ENCODE measurements at regions not wholly inside any gene's neighbourhood (a gene's known extent, or its start where the extent isn't known, plus 50 kb on each side); places are given as distances from the start of the nearest gene placed in this dataset.

DNA sequence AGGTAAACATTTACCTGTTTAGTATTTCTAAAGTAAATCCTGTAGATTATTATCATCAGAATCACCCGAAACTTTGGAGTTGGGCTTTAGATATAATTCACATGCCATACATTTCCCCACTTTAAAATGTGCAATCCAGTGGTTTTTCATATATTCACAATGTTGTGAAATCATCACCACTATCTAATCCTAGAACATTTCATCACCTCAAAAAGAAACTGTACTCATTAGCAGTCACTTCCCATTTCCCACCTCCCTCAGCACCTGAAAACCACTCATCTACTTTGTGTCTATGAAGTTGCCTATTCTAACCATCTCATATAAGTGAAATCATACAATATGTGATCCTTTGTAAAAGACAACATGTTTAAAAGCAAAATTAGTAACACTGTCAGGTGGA is 182.6 kb downstream of the FZD1 start:
- no peak for DNase-seq (ENCODE audit: low spot score in 2 of 2)
- TF ChIP-seq POLR2AphosphoS5 (IDR thresholded peaks at IDR 0.05) = no peak
- no peak for TF ChIP-seq POLR2A (IDR thresholded peaks at IDR 0.05)
- TF ChIP-seq, protein P1, sequence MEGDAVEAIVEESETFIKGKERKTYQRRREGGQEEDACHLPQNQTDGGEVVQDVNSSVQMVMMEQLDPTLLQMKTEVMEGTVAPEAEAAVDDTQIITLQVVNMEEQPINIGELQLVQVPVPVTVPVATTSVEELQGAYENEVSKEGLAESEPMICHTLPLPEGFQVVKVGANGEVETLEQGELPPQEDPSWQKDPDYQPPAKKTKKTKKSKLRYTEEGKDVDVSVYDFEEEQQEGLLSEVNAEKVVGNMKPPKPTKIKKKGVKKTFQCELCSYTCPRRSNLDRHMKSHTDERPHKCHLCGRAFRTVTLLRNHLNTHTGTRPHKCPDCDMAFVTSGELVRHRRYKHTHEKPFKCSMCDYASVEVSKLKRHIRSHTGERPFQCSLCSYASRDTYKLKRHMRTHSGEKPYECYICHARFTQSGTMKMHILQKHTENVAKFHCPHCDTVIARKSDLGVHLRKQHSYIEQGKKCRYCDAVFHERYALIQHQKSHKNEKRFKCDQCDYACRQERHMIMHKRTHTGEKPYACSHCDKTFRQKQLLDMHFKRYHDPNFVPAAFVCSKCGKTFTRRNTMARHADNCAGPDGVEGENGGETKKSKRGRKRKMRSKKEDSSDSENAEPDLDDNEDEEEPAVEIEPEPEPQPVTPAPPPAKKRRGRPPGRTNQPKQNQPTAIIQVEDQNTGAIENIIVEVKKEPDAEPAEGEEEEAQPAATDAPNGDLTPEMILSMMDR (IDR thresholded peaks at IDR 0.05) = no peak
- Histone ChIP-seq H3K27ac (no peak overlapping the region), H3K27me3 (no peaks in the 10 kb centered on the region), H3K9me3 (peaks cover 10 to 15% of the 10 kb centered on the region in 2 donors), H3K36me3 (no peaks in the 10 kb centered on the region), H3K4me3 (no peak overlapping the region), H3K4me1 (no peaks in the 10 kb centered on the region)
- intact Hi-C loops (cut with DNase I; ENCODE audit: low total_unique reads) = no loop called here

DNA sequence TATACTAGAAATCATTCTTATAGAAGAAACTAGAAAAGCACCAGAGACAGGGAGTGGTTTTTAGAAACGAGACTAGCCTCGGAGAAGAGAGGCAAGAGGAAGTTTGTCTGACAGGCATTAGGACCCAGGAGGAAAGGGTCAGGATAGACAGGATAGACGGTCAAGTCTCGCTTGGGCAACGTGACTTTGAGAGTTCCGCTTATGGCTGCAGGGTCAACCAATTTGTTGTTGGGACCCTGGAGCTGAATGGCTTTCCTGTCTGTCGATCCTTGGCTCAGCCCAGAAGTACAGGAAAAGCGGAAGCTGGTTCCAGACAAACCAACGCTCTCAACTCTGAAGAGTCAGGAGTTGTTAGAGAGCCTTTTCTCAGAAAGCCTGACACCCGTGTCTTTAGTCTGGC is 191.2 kb downstream of the FZD1 start:
- DNase-seq (ENCODE audit: low spot score in 2 of 2) = no peak
- Histone ChIP-seq H3K4me3 (no peak overlapping the region), H3K27me3 (no peaks in the 10 kb centered on the region), H3K36me3 (no peaks in the 10 kb centered on the region), H3K9me3 (no peaks in the 10 kb centered on the region), H3K4me1 (no peaks in the 10 kb centered on the region), H3K27ac (no peak overlapping the region)
- intact Hi-C loops (cut with DNase I; ENCODE audit: low total_unique reads) = no loop called here
- TF ChIP-seq, protein P1 (IDR thresholded peaks at IDR 0.05) = no peak
- TF ChIP-seq POLR2A (IDR thresholded peaks at IDR 0.05) = no peak
- no peak for TF ChIP-seq POLR2AphosphoS5 (IDR thresholded peaks at IDR 0.05)

DNA sequence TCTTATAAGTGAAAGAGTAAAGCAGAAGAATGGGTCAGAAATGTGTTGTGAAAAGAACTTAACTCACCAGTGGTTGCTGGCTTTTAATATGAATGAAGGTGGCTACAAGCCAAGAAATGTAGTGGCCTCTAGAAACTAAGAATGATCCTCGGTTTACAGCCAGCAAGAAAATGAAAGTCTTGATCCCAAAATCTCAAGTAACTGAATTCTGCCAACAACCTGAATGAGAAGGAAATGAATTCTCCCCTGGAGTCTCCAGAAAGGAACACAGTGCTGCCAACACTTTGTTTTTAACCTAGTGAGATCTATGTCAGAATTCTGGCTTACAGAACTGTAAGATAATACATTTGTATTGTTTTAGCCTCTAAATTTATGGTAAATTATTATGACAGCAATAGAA is 193.0 kb downstream of the FZD1 start:
- Histone ChIP-seq H3K36me3 (no peaks in the 10 kb centered on the region), H3K9me3 (no peaks in the 10 kb centered on the region), H3K27me3 (no peaks in the 10 kb centered on the region), H3K4me3 (no peak overlapping the region), H3K4me1 (no peaks in the 10 kb centered on the region), H3K27ac (no peak overlapping the region)
- TF ChIP-seq POLR2A (IDR thresholded peaks at IDR 0.05) = no peak
- TF ChIP-seq, protein P1 (IDR thresholded peaks at IDR 0.05) = no peak
- TF ChIP-seq POLR2AphosphoS5 (IDR thresholded peaks at IDR 0.05) = no peak
- intact Hi-C loops (cut with DNase I; ENCODE audit: low total_unique reads) = no loop called here
- no peak for DNase-seq (ENCODE audit: low spot score in 2 of 2)

DNA sequence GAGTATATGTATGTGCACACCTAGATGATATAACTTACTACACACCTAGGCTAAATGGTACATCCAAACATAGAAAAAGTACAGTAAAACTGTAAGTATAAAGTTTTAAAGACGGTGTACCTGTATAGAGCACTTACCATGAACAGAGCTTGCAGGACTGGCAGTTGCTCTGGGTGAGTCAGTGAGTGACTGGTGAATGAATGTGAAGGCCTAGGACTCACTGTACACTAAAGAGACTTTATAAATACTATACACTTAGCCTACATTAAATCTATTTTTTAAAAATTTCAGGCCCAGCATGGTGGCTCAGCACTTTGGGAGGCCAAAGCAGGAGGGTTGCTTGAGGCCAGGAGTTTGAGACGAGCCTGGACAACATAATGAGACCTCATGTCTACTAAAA is 195.3 kb downstream of the FZD1 start:
- TF ChIP-seq, protein P1 (IDR thresholded peaks at IDR 0.05) = no peak
- no peak for TF ChIP-seq POLR2AphosphoS5 (IDR thresholded peaks at IDR 0.05)
- TF ChIP-seq POLR2A (IDR thresholded peaks at IDR 0.05) = no peak
- Histone ChIP-seq H3K27ac (no peak overlapping the region), H3K4me1 (no peaks in the 10 kb centered on the region), H3K27me3 (no peaks in the 10 kb centered on the region), H3K36me3 (no peaks in the 10 kb centered on the region), H3K4me3 (no peak overlapping the region), H3K9me3 (no peaks in the 10 kb centered on the region)
- intact Hi-C loops (cut with DNase I; ENCODE audit: low total_unique reads) = no loop called here
- DNase-seq (ENCODE audit: low spot score in 2 of 2) = no peak

DNA sequence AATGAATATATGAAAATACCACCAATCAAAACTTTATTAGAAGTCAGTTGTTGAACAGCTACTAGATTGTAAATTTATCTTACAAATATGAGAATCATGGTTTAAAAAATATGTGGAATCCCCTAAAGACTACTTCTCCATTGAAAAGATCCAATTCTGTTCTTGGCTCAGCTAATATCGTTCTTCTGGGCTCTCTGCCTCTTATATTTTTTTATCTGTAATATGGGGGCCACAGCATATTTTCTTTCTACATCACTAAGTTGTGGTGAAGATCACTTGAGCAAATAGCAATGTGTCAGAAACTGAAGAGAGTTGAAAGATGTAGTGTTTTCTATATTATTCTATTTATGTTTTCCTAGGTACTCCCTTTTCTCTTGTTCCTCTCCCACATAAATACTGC is 198.1 kb downstream of the FZD1 start:
- no peaks in the 10 kb centered on the region for H3K27me3 ChIP-seq
- H3K36me3 ChIP-seq = no peaks in the 10 kb centered on the region
- H3K4me1 ChIP-seq = no peaks in the 10 kb centered on the region
- H3K27ac ChIP-seq = no peak overlapping the region
- intact Hi-C loops (cut with DNase I; ENCODE audit: low total_unique reads) = no loop called here
- no peaks in the 10 kb centered on the region for H3K9me3 ChIP-seq
- TF ChIP-seq POLR2A (IDR thresholded peaks at IDR 0.05) (no peak), POLR2AphosphoS5 (IDR thresholded peaks at IDR 0.05) (no peak)
- TF ChIP-seq, protein P1 (IDR thresholded peaks at IDR 0.05) = no peak
- no peak overlapping the region for H3K4me3 ChIP-seq
- DNase-seq (ENCODE audit: low spot score in 2 of 2) = no peak
